ENCODE measurements at regions not wholly inside any gene's neighbourhood (a gene's known extent, or its start where the extent isn't known, plus 50 kb on each side); places are given as distances from the start of the nearest gene placed in this dataset.
A peak's percentile ranks its signal among the peaks of the same experiment; 100 is the strongest.
"Not testable (repeated sequence)": the region's sequence is repeated elsewhere in the genome, so short reads cannot be mapped to it uniquely, and the experiment has no call there.

- Histone ChIP-seq H3K4me3 (ENCODE audit: low read depth, low read length) (no peak overlapping the region), H3K4me1 (ENCODE audit: control insufficient read depth, insufficient read depth, low read length) (no peaks in the 10 kb centered on the region), H3K36me3 (ENCODE audit: control insufficient read depth, insufficient read depth, low read length) (no peaks in the 10 kb centered on the region), H3K27ac (ENCODE audit: low read depth, low read length) (no peak overlapping the region), H3K27me3 (ENCODE audit: control insufficient read depth, insufficient read depth, low read length) (no peaks in the 10 kb centered on the region), H3K9me3 (ENCODE audit: control insufficient read depth, insufficient read depth, low read length) (no peaks in the 10 kb centered on the region)
- no peak for DNase-seq (ENCODE audit: low read depth in 4 of 6, low spot score in 6 of 6)
- WGBS (ENCODE audit: insufficient coverage), result no CpG with 5 or more reads among the region's 1 CpG
These were observed 938.5 kb downstream of the TBC1D32 start for GRCh38 chr6:120395784-120396183.

- no peaks in the 10 kb centered on the region for H3K4me1 ChIP-seq (ENCODE audit: control insufficient read depth, insufficient read depth, low read length)
- H3K36me3 ChIP-seq (ENCODE audit: control insufficient read depth, insufficient read depth, low read length), result no peaks in the 10 kb centered on the region
- H3K9me3 ChIP-seq (ENCODE audit: control insufficient read depth, insufficient read depth, low read length), result no peaks in the 10 kb centered on the region
- DNase-seq (ENCODE audit: low read depth in 4 of 6, low spot score in 6 of 6), result no peak
- WGBS (ENCODE audit: insufficient coverage), result no CpG with 5 or more reads among the region's 1 CpG
- no peak overlapping the region for H3K4me3 ChIP-seq (ENCODE audit: low read depth, low read length)
- no peak overlapping the region for H3K27ac ChIP-seq (ENCODE audit: low read depth, low read length)
- no peaks in the 10 kb centered on the region for H3K27me3 ChIP-seq (ENCODE audit: control insufficient read depth, insufficient read depth, low read length)
These were observed 939.0 kb downstream of the TBC1D32 start for GRCh38 chr6:120395330-120395729.

- Histone ChIP-seq H3K27me3 (ENCODE audit: control insufficient read depth, insufficient read depth, low read length) (no peaks in the 10 kb centered on the region), H3K9me3 (ENCODE audit: control insufficient read depth, insufficient read depth, low read length) (no peaks in the 10 kb centered on the region), H3K4me3 (ENCODE audit: low read depth, low read length) (no peak overlapping the region), H3K4me1 (ENCODE audit: control insufficient read depth, insufficient read depth, low read length) (no peaks in the 10 kb centered on the region), H3K36me3 (ENCODE audit: control insufficient read depth, insufficient read depth, low read length) (no peaks in the 10 kb centered on the region), H3K27ac (ENCODE audit: low read depth, low read length) (no peak overlapping the region)
- no peak for DNase-seq (ENCODE audit: low read depth in 4 of 6, low spot score in 6 of 6)
- no CpG with 5 or more reads among the region's 2 CpGs for WGBS (ENCODE audit: insufficient coverage)
These were observed 941.3 kb downstream of the TBC1D32 start for GRCh38 chr6:120392941-120393340.

GRCh38 chr6:120384671-120385070 lies 949.6 kb downstream of the TBC1D32 start:
- H3K4me3 ChIP-seq (ENCODE audit: low read depth, low read length), result no peak overlapping the region
- no peaks in the 10 kb centered on the region for H3K27me3 ChIP-seq (ENCODE audit: control insufficient read depth, insufficient read depth, low read length)
- no peaks in the 10 kb centered on the region for H3K9me3 ChIP-seq (ENCODE audit: control insufficient read depth, insufficient read depth, low read length)
- H3K27ac ChIP-seq (ENCODE audit: low read depth, low read length), result no peak overlapping the region
- DNase-seq (ENCODE audit: low read depth in 4 of 6, low spot score in 6 of 6), result no peak
- H3K4me1 ChIP-seq (ENCODE audit: control insufficient read depth, insufficient read depth, low read length), result no peaks in the 10 kb centered on the region
- no peaks in the 10 kb centered on the region for H3K36me3 ChIP-seq (ENCODE audit: control insufficient read depth, insufficient read depth, low read length)

- no CpG with 5 or more reads among the region's 1 CpG for WGBS (ENCODE audit: insufficient coverage)
- Histone ChIP-seq H3K4me1 (ENCODE audit: control insufficient read depth, insufficient read depth, low read length) (no peaks in the 10 kb centered on the region), H3K36me3 (ENCODE audit: control insufficient read depth, insufficient read depth, low read length) (no peaks in the 10 kb centered on the region), H3K9me3 (ENCODE audit: control insufficient read depth, insufficient read depth, low read length) (no peaks in the 10 kb centered on the region), H3K27me3 (ENCODE audit: control insufficient read depth, insufficient read depth, low read length) (no peaks in the 10 kb centered on the region), H3K4me3 (ENCODE audit: low read depth, low read length) (no peak overlapping the region), H3K27ac (ENCODE audit: low read depth, low read length) (no peak overlapping the region)
- DNase-seq (ENCODE audit: low read depth in 4 of 6, low spot score in 6 of 6), result no peak
These were observed 950.6 kb downstream of the TBC1D32 start for GRCh38 chr6:120383681-120384080.

GRCh38 chr6:120378582-120379220 lies 955.6 kb downstream of the TBC1D32 start:
- no CpG with 5 or more reads among the region's 3 CpGs for WGBS (ENCODE audit: insufficient coverage)
- no peak for DNase-seq (ENCODE audit: low read depth in 4 of 6, low spot score in 6 of 6)
- no peaks in the 10 kb centered on the region for H3K36me3 ChIP-seq (ENCODE audit: control insufficient read depth, insufficient read depth, low read length)
- H3K27me3 ChIP-seq (ENCODE audit: control insufficient read depth, insufficient read depth, low read length), result no peaks in the 10 kb centered on the region
- H3K9me3 ChIP-seq (ENCODE audit: control insufficient read depth, insufficient read depth, low read length), result no peaks in the 10 kb centered on the region
- no peak overlapping the region for H3K4me3 ChIP-seq (ENCODE audit: low read depth, low read length)
- no peaks in the 10 kb centered on the region for H3K4me1 ChIP-seq (ENCODE audit: control insufficient read depth, insufficient read depth, low read length)
- no peak overlapping the region for H3K27ac ChIP-seq (ENCODE audit: low read depth, low read length)

- Histone ChIP-seq H3K9me3 (ENCODE audit: control insufficient read depth, insufficient read depth, low read length) (no peaks in the 10 kb centered on the region), H3K4me1 (ENCODE audit: control insufficient read depth, insufficient read depth, low read length) (no peaks in the 10 kb centered on the region), H3K4me3 (ENCODE audit: low read depth, low read length) (no peak overlapping the region), H3K27ac (ENCODE audit: low read depth, low read length) (no peak overlapping the region), H3K36me3 (ENCODE audit: control insufficient read depth, insufficient read depth, low read length) (no peaks in the 10 kb centered on the region), H3K27me3 (ENCODE audit: control insufficient read depth, insufficient read depth, low read length) (no peaks in the 10 kb centered on the region)
- no peak for DNase-seq (ENCODE audit: low read depth in 4 of 6, low spot score in 6 of 6)
- no CpG with 5 or more reads among the region's 2 CpGs for WGBS (ENCODE audit: insufficient coverage)
These were observed 961.1 kb downstream of the TBC1D32 start for GRCh38 chr6:120373185-120373584.

- no peaks in the 10 kb centered on the region for H3K27me3 ChIP-seq (ENCODE audit: control insufficient read depth, insufficient read depth, low read length)
- no peaks in the 10 kb centered on the region for H3K9me3 ChIP-seq (ENCODE audit: control insufficient read depth, insufficient read depth, low read length)
- H3K27ac ChIP-seq (ENCODE audit: low read depth, low read length), result no peak overlapping the region
- H3K36me3 ChIP-seq (ENCODE audit: control insufficient read depth, insufficient read depth, low read length), result no peaks in the 10 kb centered on the region
- H3K4me1 ChIP-seq (ENCODE audit: control insufficient read depth, insufficient read depth, low read length), result no peaks in the 10 kb centered on the region
- WGBS (ENCODE audit: insufficient coverage), result 79% methylated on average over 4 of the region's 6 CpGs
- no peak overlapping the region for H3K4me3 ChIP-seq (ENCODE audit: low read depth, low read length)
- no peak for DNase-seq (ENCODE audit: low read depth in 4 of 6, low spot score in 6 of 6)
These were observed 970.9 kb downstream of the TBC1D32 start for GRCh38 chr6:120363429-120363828.

- H3K4me1 ChIP-seq (ENCODE audit: control insufficient read depth, insufficient read depth, low read length); H3K27ac ChIP-seq (ENCODE audit: low read depth, low read length); DNase-seq (ENCODE audit: low read depth in 4 of 6, low spot score in 6 of 6); H3K27me3 ChIP-seq (ENCODE audit: control insufficient read depth, insufficient read depth, low read length); H3K4me3 ChIP-seq (ENCODE audit: low read depth, low read length); H3K36me3 ChIP-seq (ENCODE audit: control insufficient read depth, insufficient read depth, low read length); H3K9me3 ChIP-seq (ENCODE audit: control insufficient read depth, insufficient read depth, low read length): not testable (repeated sequence)
- 87% methylated on average over 3 of the region's 4 CpGs for WGBS (ENCODE audit: insufficient coverage)
These were observed 975.7 kb downstream of the TBC1D32 start for GRCh38 chr6:120358535-120358934.

- Histone ChIP-seq H3K36me3 (ENCODE audit: control insufficient read depth, insufficient read depth, low read length) (no peaks in the 10 kb centered on the region), H3K4me3 (ENCODE audit: low read depth, low read length) (no peak overlapping the region), H3K9me3 (ENCODE audit: control insufficient read depth, insufficient read depth, low read length) (no peaks in the 10 kb centered on the region), H3K4me1 (ENCODE audit: control insufficient read depth, insufficient read depth, low read length) (no peaks in the 10 kb centered on the region), H3K27ac (ENCODE audit: low read depth, low read length) (no peak overlapping the region), H3K27me3 (ENCODE audit: control insufficient read depth, insufficient read depth, low read length) (no peaks in the 10 kb centered on the region)
- DNase-seq (ENCODE audit: low read depth in 4 of 6, low spot score in 6 of 6), result peak in 1 of 6 donors; percentile 17
These were observed 976.8 kb downstream of the TBC1D32 start for GRCh38 chr6:120357447-120357846.
